HG03135 (cell line): ENCODE measurements at regions not wholly inside any gene's neighbourhood (a gene's known extent, or its start where the extent isn't known, plus 50 kb on each side); places are given as distances from the start of the nearest gene placed in this dataset.

Experiments used
- ATAC-seq: cut with Tn5 transposase; IDR thresholded peaks from one replicate; pipeline ENCODE4 v1.9.1; 2021; ENCODE audit warnings: mild to moderate bottlenecking, moderate library complexity; ENCODE audit not compliant: unreplicated experiment

DNA sequence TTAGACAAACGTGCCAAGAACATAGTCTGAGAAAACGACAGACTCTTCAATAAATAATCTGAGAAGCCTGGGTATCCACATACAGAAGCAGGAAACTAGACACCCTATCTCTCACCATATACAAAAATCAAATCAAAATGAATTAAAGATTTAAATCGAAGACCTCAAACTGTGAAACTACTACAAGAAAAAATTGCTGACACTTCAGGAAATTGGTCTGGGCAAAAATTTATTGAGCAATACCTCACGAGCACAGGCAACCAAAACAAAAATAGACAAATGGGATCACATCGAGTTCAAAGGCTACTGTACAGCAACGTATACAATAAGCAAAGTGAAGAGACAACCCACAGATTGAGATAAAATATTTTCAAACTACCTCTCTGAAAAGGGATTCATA is 292.8 kb upstream of the RGS18 start:
- ATAC-seq = no peak

DNA sequence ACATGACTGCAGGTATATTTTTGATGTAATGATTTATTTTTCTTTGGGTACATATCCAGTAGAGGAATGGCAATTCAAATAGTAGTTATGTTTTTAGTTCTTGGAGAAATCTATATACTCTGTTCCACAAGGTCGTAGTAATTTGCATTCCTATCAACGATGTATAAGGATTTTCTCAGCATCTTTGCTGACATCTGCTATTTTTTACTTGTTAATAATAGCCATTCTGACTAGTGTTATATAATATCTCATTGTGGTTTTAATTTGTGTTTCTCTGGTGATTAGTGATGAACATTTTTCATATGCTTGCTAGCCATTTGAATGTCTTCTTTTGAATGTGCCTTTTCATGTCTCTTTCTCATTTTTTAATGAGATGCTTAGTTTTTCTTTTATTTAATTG is 292.1 kb upstream of the RGS18 start:
- no peak for ATAC-seq

DNA sequence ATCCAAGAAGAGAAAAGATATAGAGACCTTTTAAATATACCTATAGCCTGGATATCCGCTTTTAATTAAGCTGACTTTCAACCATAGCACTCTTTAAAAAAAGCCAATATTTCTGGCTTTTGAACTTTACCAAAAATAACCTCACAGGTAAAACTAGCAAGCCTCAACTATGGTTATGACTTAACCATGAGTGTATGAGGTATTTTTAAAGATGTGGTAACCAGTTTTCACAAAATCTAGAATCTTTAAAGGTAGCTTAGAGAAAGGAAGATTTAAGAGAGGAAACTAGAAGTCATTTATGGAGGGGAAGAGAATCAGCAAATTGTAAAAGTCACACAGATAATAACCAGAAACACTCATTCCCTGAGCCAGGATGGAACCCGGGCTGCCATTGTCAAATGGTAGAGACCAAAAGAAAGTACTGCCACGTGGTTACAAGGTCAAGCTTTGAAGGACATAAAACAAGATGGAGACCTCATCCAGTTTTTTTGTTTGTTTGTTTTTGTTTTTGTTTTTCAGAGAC is 288.4 kb upstream of the RGS18 start:
- ATAC-seq = no peak

DNA sequence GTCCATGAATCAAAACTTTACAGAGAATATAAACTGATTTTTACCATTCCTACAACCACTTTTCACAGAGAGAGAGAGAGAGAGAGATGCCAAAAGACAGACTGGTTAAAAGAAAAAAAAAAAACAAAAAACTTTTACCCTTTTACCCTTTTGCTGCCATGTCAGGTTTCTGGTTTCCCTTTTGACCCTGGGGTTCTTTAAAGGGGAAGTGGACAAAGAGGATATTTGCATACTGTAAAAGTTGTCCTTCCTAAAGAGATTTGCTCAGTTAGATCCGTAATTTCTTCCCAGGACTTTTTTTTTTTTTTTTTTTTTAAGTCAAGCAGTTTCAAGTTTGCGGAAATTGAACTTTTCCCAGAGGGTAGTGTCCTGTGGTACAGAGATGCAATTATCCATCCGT is 287.8 kb upstream of the RGS18 start:
- peak; percentile 49 for ATAC-seq

DNA sequence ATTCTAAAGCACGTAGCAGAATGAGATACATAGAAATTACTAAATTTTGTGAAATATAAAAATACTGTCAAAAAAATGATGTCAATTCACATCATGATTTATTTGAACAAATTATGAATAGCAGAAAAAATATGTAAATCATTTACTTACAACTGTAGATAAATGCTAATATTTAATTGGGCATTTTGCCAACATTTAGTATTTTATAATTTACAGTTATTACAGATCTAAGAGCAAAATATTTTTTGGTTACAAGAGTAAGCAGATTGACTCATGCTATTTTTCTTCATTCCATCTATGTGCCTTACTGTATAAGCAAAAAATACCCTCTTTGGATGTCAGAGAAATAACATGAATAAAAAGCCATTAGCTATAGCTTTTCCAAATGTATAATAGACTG is 282.3 kb upstream of the RGS18 start:
- no peak for ATAC-seq

DNA sequence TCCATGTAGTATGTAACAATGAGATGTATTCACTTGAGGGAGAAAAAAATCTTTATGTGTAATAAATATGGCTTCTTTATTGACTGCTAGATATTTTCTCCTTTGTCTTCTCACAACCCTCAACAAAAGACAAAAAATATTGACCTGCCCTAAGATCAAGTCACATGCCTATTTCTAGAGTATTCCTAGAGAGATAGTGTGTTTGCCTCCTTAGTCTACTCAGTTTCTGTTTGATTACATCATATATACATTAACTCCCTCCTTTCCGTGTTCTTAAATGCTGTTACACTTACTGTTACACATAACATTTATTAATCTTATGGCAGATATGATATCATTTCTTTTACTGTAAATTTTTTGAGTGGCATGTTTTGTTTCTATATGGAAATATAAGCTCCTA is 281.6 kb upstream of the RGS18 start:
- no peak for ATAC-seq

DNA sequence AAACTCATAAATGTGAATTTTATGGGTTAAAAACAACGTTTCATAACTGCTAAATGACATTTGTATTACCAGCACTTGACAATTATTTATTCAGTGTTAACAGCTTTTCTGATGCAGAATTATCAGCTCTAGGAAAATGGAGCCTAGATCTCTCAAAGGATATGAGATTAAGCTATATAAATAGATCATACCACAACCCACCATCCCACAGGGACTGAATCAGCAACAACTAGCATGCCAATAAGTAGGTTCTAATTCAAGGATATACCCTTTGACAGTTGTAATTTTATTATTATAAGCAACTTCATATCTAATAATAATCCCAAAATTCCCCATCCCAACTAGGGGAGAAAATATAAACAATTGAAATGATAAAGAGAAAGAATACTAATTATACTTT is 275.4 kb upstream of the RGS18 start:
- ATAC-seq = no peak

DNA sequence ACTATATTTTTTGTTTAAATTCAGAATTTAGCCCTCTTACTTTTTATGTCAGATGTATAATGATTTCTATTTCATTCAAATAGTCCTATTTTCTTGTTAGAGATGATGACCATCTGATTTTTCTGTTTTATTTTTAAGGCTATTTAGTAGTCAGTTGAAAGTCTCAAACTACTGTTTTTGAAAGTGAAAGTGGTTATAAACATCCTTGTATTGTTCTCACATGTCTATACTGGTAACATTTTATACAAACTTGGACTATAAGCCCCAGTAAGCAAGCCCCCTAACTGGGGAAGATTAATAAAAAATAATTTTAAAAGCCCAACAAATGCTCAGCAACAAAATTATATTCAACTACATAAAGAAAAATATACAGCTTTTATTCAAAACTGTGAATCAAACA is 271.3 kb upstream of the RGS18 start:
- ATAC-seq = peak; percentile 72

DNA sequence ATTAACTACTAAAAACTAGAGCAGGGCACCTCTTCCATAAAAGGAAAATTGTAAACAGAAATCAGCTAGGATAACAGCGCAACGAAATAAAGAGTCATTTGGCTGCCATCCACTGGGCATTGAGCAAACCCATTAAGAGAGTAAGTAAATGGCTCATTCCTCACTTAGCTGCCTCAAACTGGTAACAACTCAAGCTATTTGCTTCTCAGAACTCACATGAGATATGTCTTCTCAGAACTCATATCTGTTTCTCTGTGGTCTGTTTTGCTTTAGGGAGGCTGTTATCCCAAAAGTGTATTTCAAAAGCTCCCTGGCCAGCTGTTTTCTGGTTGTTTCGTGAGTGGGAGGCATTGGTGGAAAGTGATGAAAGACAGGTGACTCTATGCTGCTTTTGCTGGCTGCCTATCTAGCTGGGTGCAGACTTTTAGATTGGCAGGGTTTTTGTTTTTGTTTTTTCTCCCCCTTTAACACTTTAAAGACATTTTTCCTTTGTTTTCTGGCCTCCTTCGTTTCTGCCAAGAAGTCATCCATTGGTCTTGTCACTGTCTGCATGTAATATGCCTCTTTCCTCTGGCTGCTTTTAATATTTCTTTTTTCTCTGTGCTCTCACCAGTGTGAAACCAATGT is 269.2 kb upstream of the RGS18 start:
- no peak for ATAC-seq

DNA sequence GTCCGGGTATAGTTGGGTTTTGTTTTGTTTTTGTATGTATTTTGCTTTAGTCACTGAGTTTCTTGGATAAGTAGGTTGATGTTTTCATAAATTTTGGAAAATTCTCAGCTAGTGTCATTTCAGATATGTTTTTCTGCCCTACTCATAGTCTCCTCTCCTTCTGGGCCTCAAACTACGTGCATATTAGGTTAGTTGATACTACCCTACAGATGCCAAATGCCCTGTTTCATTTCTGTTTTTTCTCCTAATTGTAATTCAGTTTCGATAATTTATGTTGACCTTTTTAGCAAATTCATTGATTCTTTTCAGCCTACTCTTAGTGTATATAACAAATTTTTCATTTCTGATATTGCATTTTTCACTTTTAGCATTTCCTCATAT is 268.6 kb upstream of the RGS18 start:
- ATAC-seq = no peak

DNA sequence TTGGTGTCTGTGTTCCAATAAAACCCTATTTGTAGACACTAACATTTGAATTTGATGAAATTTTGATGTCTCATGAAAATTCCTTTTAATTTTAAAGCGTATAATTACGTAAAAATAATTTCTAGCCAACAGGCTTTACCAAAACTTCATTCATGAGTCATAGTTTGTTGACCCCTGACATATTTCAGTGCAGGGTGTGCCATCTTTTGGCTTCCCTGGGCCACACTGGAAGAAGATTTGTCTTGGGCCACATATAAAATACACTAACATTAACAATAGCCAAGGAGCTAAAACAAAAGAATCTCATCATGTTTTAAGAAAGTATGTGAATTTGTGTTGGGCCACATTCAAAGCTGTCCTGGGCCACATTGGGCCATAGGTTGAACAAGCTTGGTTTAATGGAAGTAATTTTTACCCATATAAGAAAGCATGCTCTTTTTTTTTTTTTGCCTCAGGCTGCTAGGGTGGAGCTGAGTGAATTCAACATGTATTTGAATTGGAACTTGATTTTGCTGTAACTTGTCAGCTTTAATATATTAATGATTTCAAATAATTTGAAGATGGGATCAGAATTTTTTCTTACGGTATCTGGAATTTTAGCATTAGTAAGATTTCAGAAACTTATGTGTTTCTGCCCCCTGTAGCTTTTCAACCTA is 267.7 kb upstream of the RGS18 start:
- ATAC-seq = no peak

DNA sequence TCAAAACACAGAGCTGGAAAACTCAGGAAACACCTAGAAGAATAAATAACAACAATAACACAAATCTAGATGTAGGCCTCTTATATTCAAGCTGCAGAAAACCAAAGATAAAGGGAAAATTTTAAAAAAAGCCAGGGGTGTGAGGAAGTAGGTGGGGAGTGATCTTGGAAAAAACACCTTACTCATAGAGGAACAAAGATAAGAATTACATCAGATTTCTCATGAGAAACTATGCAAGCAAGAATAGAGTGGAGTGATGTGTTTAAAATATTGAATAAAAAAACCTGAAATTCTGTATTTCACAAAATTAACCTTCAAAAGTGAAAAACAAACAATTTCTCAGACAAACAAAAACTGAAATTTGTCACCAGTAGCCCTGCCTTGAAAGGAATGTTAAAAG is 265.5 kb upstream of the RGS18 start:
- ATAC-seq = no peak

DNA sequence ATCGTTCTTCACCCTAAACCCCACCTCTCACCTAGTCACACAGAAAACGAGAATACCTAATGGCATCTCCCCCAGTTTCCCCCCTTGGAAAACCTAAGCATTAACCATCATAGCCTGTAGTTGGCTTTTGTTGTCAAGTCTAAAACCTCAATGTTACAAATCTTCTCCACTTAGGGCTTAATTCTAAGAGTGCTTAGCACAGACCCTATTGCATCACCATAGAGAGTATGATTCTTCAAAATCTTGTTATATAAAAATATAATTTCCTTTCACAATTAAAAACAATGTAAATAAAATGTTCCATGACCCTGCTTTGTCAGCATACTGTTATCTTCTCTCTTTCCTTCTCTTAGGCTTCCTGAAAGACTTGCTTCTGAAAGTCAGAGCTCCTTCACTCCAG is 263.2 kb upstream of the RGS18 start:
- ATAC-seq = no peak

DNA sequence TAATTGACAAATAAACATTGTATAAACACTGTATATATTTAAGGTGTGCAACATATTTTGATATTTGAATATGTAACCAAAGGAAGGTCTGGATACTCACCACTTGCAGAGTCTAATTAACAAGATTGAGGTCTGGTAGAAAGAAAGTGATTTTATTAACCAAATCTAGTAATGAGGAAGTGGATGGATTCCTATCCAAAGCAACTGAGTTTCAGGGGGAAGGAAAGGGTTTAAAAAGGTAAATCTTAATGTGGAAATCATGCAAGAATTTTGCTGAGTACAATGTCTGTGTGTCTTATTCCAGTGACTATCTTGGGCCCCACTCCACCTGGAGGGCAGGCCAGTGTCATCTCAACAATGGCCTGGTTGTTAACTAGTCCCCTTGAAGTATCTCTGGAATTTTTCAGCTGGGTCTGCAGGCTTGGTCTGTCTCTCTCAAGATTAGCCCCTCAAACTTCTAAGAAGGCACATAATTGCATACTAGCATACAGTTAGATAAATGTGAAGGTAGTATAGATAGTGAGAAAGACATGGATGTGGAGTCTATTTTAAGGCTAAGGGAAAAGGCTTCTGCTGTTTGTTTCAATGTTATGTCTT is 262.7 kb upstream of the RGS18 start:
- ATAC-seq = no peak

DNA sequence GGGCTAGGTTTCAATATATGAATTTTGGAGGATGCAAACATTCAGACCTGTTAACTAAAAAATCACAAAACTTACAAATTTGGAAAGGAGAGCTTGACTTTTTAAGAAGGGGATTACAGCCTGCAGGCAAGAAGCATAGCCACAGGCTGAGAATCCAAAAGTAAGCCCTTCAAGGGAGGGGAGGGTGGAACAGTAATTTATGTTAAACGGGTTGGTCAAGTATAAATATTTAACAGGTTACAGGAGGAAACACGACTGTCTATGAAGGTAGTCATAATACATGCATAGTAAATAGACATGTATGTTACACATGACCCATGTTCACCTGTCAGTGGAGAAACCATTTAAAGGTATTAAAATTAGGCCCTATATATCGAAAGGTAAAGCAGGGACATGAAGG is 261.1 kb upstream of the RGS18 start:
- no peak for ATAC-seq

DNA sequence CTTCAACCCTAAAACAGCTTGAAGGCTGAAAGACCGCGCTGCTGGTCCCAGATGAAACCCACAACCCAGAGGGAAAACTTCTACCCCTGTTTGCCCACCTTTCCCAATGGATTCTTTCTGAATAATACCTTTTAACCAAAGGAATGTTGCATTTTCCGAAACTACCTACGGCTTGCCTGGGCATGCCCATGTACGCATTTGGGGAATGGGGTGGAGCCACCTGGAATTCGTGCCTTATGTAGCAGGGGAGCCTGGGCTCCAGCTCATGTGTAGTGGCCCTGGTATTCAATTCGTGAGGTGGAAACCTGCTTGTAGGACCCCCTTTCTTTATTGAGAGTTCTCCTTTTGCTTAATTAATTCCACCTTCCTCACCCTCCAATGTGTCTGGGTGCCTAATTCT is 256.6 kb upstream of the RGS18 start:
- ATAC-seq = no peak

DNA sequence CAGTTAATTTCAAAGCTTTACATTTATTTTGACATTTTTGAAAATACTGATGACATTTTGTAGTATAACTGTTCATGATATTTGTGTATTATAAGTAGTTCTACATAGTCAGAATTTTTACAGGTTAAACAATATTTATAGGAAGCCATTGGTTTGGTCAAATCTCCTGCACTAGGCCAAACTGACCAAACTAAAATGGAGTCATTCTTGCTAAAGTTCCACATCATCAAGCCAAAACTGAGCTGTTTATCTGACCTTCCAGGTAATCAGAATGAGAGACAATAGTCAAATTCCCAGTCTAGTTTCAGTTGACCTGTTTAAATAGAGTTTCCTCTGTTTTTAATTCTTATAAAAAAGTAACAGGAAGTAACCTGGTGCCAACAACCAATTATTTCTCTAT is 253.3 kb upstream of the RGS18 start:
- no peak for ATAC-seq

DNA sequence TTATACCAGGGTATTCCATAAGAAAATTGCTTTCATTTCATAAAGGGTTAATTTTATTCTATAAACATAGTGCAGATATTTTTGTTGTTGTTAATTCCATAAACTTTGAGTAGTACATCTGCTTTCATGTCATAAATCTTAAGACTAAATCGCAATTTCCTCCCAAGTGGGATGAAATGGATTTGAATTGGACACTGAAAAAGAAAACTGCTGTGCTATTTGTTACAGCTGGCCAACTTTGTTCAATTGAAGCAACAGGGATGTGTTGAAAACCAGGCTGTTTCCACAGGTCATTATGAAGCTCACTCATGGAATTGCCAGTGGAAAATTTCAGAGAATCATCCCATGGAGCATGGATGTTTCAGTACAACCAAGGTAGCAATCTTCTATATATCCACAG is 252.5 kb upstream of the RGS18 start:
- no peak for ATAC-seq

DNA sequence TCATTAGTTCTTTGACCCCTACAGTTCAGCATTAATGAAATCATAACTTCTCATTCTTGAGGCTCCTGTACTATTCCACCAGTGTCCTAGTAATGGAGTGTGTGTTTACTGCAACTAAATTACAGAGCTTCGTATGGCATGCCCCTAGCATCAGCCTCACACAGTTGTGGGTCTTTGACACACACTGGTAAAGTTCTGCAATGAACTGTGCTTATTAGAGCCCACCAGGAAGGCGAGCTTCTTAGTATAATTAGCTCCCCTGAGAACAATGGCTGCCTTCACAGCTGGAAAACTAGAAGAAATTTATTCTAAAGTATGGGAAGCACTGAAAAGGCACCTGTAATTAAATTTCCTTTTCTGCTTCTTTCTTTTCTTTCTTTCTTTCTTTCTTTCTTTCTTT is 251.1 kb upstream of the RGS18 start:
- ATAC-seq = no peak

DNA sequence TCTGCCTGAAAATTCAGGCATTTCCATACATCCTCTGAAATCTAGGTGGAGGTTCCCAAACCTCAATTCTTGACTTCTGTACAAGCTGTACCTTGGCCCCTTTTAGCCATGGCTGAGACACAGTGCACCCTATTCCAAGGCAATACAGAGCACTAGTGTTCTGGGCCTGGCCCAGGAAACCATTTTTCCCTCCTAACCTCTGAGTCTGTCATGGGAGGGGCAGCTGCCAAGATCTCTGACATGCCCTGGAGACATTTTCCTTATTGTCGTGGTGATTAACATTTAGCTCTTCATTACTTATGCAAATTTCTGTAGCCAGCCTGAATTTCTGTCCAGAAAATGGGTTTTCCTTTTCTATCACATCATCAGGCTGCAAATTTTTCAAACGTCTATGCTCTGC is 248.0 kb upstream of the RGS18 start:
- ATAC-seq = no peak

DNA sequence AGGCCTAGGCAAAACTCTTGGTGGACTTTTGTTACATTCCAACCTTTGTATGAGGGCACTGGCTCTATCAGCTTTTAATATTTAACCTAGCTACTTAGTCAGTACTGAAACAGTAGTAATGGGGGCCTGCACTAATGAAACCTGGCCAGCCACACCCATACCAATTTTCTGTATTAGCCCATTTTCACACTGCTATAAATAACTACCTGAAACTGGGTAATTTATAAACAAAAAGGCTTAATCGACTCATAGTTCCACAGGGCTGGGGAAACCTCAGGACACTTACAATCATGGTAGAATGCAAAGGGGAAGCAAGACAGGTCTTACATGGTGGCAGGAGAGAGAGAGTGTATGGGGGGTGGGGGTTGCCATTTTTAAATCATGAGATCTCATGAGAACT is 245.7 kb upstream of the RGS18 start:
- ATAC-seq = peak; percentile 79

DNA sequence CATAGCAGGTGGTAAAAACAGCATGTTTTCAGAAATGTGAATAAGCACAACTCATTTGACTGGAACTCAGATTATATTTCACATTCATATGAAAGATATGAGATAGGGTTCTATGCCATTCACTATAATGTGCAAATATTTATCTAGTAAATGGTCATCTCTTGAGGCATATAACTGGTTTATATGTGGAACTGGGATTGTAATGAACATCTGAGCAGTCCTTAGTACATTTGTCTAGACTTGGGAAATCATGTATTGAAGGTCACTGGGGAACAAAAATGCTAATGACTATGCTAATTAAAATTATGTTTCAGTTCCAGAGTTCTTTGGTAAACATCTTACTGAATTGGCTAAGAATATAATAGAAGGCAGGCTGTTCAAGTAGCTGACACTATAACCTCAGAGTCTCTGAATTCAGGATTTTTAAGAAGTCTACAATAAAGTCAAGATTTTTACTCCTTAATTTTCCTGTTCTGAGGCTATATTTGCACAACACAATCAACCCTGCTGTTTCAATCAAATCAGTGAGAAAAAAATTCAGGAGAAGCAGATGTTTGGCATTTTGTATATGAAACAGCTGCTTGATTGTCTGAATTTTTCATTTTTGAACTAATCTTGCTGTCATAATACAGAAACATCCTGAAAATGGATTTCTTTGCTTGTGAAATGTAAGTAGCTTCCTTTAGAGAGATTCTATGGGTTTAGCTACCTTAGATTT is 244.8 kb upstream of the RGS18 start:
- ATAC-seq = no peak
